ENCODE measurements at regions not wholly inside any gene's neighbourhood (a gene's known extent, or its start where the extent isn't known, plus 50 kb on each side); places are given as distances from the start of the nearest gene placed in this dataset.
"Not testable (repeated sequence)": the region's sequence is repeated elsewhere in the genome, so short reads cannot be mapped to it uniquely, and the experiment has no call there.

GRCh38 chr10:57579926-57580325 lies 687.8 kb downstream of the IPMK start:
- DNase-seq (ENCODE audit: low spot score), result no peak

- no peak for DNase-seq (ENCODE audit: low spot score)
Measured at GRCh38 chr10:57562211-57562610, 705.5 kb downstream of the IPMK start.

- not testable (repeated sequence) for DNase-seq (ENCODE audit: low spot score)
Measured at GRCh38 chr10:57551774-57552173, 715.9 kb downstream of the IPMK start.

GRCh38 chr10:57535306-57535705 lies 732.4 kb downstream of the IPMK start:
- no peak for DNase-seq (ENCODE audit: low spot score)

GRCh38 chr10:57513637-57514036 lies 754.1 kb downstream of the IPMK start:
- no peak for DNase-seq (ENCODE audit: low spot score)

- no peak for DNase-seq (ENCODE audit: low spot score)
Measured at GRCh38 chr10:57507788-57508187, 759.9 kb downstream of the IPMK start.

GRCh38 chr10:57506414-57507094 lies 761.1 kb downstream of the IPMK start:
- DNase-seq (ENCODE audit: low spot score), result no peak

- no peak for DNase-seq (ENCODE audit: low spot score)
Measured at GRCh38 chr10:57494486-57494885, 773.2 kb downstream of the IPMK start.

GRCh38 chr10:57482259-57482658 lies 785.4 kb downstream of the IPMK start:
- no peak for DNase-seq (ENCODE audit: low spot score)

GRCh38 chr10:57472823-57473619 lies 794.7 kb downstream of the IPMK start:
- no peak for DNase-seq (ENCODE audit: low spot score)

- DNase-seq (ENCODE audit: low spot score), result no peak
Measured at GRCh38 chr10:57468894-57469432, 798.7 kb downstream of the IPMK start.

- DNase-seq (ENCODE audit: low spot score), result no peak
Measured at GRCh38 chr10:57465155-57465554, 802.5 kb downstream of the IPMK start.

- DNase-seq (ENCODE audit: low spot score), result no peak
Measured at GRCh38 chr10:57460540-57460939, 807.2 kb downstream of the IPMK start.

- no peak for DNase-seq (ENCODE audit: low spot score)
Measured at GRCh38 chr10:57457972-57458512, 809.7 kb downstream of the IPMK start.

- no peak for DNase-seq (ENCODE audit: low spot score)
Measured at GRCh38 chr10:57430376-57430775, 837.3 kb downstream of the IPMK start.

- no peak for DNase-seq (ENCODE audit: low spot score)
Measured at GRCh38 chr10:57420881-57421280, 846.8 kb downstream of the IPMK start.

GRCh38 chr10:57418476-57418875 lies 849.2 kb downstream of the IPMK start:
- DNase-seq (ENCODE audit: low spot score), result no peak

GRCh38 chr10:57395923-57396322 lies 871.8 kb downstream of the IPMK start:
- no peak for DNase-seq (ENCODE audit: low spot score)

- DNase-seq (ENCODE audit: low spot score), result no peak
Measured at GRCh38 chr10:57367412-57367811, 900.3 kb downstream of the IPMK start.

GRCh38 chr10:57362811-57363210 lies 904.9 kb downstream of the IPMK start:
- no peak for DNase-seq (ENCODE audit: low spot score)

- DNase-seq (ENCODE audit: low spot score), result no peak
Measured at GRCh38 chr10:57353403-57354003, 914.2 kb downstream of the IPMK start.

GRCh38 chr10:57351076-57351475 lies 916.6 kb downstream of the IPMK start:
- no peak for DNase-seq (ENCODE audit: low spot score)
